Dendritic cell treated with granulocyte-macrophage colony-stimulating factor and Interleukin-4, amounts not matched to agents 40 ng/mL and 50 ng/mL, for 4 days (primary cell): ENCODE measurements at regions not wholly inside any gene's neighbourhood (a gene's known extent, or its start where the extent isn't known, plus 50 kb on each side); places are given as distances from the start of the nearest gene placed in this dataset.

Source experiments
- H3K27ac Mint-ChIP-seq: one replicate; pipeline ENCODE4 v1.8.0; 2022; ENCODE audit warnings: mild to moderate bottlenecking, mixed read lengths
- H3K27me3 Mint-ChIP-seq: one replicate; pipeline ENCODE4 v1.8.0; 2022; ENCODE audit warnings: mild to moderate bottlenecking, mixed read lengths
- H3K36me3 Mint-ChIP-seq: one replicate; pipeline ENCODE4 v1.8.0; 2022; ENCODE audit warnings: low read depth, mixed read lengths
- H3K4me1 Mint-ChIP-seq: one replicate; pipeline ENCODE4 v1.8.0; 2022; ENCODE audit warnings: low read depth, mixed read lengths
- H3K4me3 Mint-ChIP-seq: one replicate; pipeline ENCODE4 v1.8.0; 2022; ENCODE audit warnings: mild to moderate bottlenecking, moderate library complexity, mixed read lengths
- H3K9me3 Mint-ChIP-seq: one replicate; pipeline ENCODE4 v1.8.0; 2022; ENCODE audit warnings: mixed read lengths
- intact Hi-C: fragments of 100-400 bp; cut with micrococcal nuclease; formaldehyde crosslinking; loops from one replicate; pipeline ENCODE4 v1.15.0; 2022

DNA sequence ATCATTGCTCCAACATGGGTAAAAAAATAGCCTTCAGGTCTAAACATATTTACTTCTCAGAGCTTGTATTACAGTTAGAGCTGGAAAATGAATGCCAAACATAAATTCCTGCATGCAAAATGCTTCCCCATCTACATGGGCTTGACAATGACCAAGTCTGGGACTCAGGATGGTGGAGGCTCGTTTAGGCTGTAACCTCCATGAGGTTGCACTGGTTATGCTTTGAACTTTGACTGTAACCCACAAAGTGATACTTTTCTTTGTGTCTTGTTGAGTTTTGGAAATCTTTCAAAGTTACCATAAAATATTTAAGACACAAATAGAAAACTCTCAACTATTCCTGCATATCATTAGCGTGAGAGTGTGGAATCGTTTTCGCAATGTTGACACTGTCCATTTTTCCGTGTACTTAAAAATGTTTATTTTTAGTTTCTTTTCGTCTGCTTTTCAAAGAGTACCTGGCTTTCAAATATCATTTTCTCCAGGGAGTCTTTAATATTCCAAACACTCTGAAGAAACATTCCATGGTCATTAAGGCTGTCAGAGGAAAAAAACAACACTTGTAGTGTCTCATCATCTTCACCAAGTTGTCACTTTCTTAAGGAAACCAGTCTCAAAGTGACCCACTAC, 487.8 kb downstream of the ENC1 start:
- H3K4me3 Mint-ChIP-seq = no peak overlapping the region
- no peaks in the 10 kb centered on the region for H3K36me3 Mint-ChIP-seq
- intact Hi-C loops = no loop called here
- no peaks in the 10 kb centered on the region for H3K9me3 Mint-ChIP-seq
- H3K27me3 Mint-ChIP-seq = no peaks in the 10 kb centered on the region
- no peak overlapping the region for H3K27ac Mint-ChIP-seq
- peaks cover 24% of the 10 kb centered on the region for H3K4me1 Mint-ChIP-seq

DNA sequence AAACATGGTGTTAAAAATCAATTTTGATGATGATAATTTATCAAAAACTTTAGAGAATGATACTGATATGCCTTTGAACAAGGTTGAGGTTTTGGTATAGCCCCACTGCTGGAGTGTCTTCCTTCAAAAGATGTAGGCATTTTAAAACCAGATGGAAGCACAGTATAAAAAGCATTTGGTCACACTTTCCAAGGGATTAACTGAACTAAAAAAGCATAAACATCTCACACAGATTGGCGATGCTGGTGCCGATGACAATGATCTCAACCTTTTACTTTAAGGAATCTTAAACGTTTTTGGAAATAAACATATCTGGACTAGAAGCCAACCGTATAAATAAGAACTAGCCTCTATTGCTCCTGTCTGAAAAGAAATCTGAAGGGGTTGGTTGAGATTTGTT, 488.4 kb downstream of the ENC1 start:
- Mint-ChIP-seq H3K9me3 (no peaks in the 10 kb centered on the region), H3K27ac (no peak overlapping the region), H3K4me1 (peaks cover 24% of the 10 kb centered on the region), H3K36me3 (no peaks in the 10 kb centered on the region), H3K27me3 (no peaks in the 10 kb centered on the region), H3K4me3 (no peak overlapping the region)
- intact Hi-C loops = no loop called here

DNA sequence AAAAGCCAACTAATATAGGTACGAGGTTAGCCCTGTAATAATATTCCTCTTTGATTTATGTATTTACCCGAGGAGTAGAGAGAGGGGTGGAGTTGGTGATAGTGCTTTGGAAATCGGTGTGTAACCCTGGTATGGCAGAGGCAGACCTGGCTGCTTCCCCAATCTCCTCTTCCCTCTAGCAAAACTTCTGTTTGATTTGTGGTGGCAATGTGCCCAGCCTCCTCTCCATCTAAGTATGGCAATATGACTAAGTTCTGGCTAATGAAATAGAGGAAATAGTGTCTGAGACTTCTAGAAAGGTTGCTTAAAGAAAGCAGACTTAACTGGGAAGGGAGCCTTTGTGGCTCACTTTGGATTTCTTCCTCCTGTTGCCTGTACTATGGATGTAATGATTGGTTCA, 491.1 kb downstream of the ENC1 start:
- no peaks in the 10 kb centered on the region for H3K36me3 Mint-ChIP-seq
- peaks cover 24% of the 10 kb centered on the region for H3K4me1 Mint-ChIP-seq
- no peak overlapping the region for H3K4me3 Mint-ChIP-seq
- intact Hi-C loops = no loop called here
- peaks cover 6% of the 10 kb centered on the region for H3K27me3 Mint-ChIP-seq
- no peaks in the 10 kb centered on the region for H3K9me3 Mint-ChIP-seq
- no peak overlapping the region for H3K27ac Mint-ChIP-seq

DNA sequence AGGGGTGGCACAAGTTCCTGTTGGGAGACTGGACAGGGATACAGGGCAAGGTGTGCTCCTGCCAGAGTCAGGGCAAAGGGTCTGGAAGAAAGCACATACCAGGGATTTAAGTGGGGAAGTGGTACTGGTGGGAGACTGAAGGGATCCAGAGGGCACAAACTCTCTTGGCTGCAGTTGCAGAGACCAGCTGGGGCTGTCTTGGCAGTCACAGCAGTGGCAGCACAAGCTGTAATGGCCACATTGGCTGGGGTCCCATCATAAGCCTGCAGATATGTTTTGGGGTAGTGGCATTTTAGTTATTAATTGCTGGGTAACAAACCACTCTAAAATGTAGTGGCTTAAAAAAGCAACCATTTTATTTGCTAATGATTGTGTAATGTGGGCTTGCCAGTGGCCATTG, 492.2 kb downstream of the ENC1 start:
- Mint-ChIP-seq H3K4me1 (peaks cover 24% of the 10 kb centered on the region), H3K36me3 (no peaks in the 10 kb centered on the region), H3K9me3 (no peaks in the 10 kb centered on the region), H3K27me3 (peaks cover 12% of the 10 kb centered on the region), H3K27ac (no peak overlapping the region), H3K4me3 (no peak overlapping the region)
- intact Hi-C loops = no loop called here

DNA sequence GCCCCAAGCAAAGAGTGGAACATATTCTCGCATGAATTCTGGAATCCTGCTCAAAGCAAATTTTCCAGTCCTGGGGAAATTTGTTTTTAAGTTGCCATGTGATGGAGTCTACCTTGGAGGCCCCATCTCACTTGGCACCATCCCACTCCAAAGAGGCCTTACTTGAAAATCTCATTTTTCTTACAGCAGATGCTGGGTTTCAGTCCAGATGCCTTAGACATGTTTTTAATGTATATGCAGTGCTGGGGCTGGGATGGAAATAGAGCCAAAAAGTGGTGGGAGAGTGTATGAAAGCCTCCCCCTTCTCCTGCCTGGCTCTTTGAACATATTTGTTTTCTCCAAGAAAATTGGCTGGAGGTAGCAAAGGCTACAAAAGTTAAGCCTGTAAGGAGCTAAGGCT, 493.7 kb downstream of the ENC1 start:
- H3K4me1 Mint-ChIP-seq = peaks cover 24% of the 10 kb centered on the region
- intact Hi-C loops = no loop called here
- H3K36me3 Mint-ChIP-seq = no peaks in the 10 kb centered on the region
- no peak overlapping the region for H3K4me3 Mint-ChIP-seq
- no peak overlapping the region for H3K27ac Mint-ChIP-seq
- no peaks in the 10 kb centered on the region for H3K9me3 Mint-ChIP-seq
- H3K27me3 Mint-ChIP-seq = peaks cover 18% of the 10 kb centered on the region

DNA sequence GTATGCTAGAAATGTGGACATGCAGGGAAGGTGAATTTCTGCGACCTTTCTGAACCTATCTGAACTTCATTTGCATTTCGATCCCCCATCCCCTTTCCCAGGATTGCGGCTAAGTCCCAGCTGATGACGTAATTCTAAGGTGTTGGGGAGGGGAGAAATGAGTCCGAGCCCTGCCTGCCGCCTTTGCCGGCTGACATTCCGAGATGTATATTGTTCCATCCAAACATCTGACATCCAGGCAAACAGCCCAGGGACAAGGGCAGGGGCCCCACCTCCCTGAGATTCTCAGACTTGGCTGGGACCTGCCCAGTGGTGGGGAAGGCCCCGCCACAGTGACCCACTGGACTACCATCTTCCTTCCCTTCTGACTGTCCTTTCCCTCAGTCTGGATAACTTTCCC, 494.6 kb downstream of the ENC1 start:
- H3K27ac Mint-ChIP-seq = no peak overlapping the region
- peaks cover 21% of the 10 kb centered on the region for H3K27me3 Mint-ChIP-seq

DNA sequence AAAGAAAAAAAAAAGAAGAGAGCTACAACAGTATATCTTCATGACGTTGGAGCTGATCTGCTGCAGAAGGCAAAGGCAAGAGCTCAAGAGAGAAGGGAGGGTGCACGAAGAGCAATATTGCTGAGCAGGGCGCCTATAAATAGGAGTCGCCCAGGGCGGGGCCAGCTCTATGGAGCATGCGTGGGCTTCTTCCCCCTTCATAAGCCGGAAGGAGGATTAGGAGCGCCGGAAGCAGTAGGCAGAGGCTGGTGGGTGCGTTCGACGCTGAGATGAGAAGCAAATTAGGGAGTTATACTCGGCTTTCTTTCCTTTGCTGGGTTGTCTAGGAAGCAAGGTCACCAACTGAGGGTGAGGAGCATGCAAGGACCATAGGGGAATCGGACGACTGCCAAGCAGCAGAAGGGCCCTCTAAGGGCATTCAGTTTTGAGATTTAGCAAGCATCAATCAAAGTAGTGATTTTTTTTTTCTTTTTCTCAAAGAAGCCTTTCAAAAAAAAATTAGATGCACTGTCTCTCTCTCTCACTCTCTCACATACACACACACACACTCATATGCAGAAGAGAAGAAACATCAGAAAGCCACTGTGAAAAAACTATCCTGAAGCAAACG, 496.7 kb downstream of the ENC1 start:
- H3K9me3 Mint-ChIP-seq = no peaks in the 10 kb centered on the region

More for the DNA sequence above, 494.6 kb downstream of the ENC1 start:
- Mint-ChIP-seq H3K9me3 (no peaks in the 10 kb centered on the region), H3K4me3 (no peak overlapping the region), H3K36me3 (no peaks in the 10 kb centered on the region), H3K4me1 (peaks cover 24% of the 10 kb centered on the region)
- intact Hi-C loops = no loop called here

DNA sequence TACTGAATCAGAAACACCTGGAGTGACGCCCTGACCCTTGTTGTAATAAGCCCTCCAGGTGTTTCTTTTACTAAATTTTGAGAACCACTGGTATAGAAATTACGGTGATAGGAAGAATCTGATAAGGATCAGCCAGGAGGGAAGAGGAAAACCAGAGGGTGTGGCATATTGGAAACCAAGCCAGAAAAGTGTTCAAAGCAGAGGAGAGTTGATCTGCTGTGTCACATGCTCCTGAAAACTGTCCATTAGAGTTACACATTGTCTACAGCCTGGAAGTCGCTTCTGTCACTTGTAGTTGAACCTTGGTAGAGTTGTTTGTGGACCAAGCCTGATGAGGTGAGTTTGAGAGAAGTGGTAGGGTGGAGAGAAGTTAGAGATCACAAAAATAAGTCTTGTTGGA, 497.4 kb downstream of the ENC1 start:
- H3K4me3 Mint-ChIP-seq = no peak overlapping the region
- intact Hi-C loops = no loop called here
- H3K36me3 Mint-ChIP-seq = no peaks in the 10 kb centered on the region
- H3K27me3 Mint-ChIP-seq = peaks cover 24% of the 10 kb centered on the region
- no peak overlapping the region for H3K27ac Mint-ChIP-seq
- no peaks in the 10 kb centered on the region for H3K9me3 Mint-ChIP-seq
- peaks cover 2% of the 10 kb centered on the region for H3K4me1 Mint-ChIP-seq

More for the DNA sequence above, 496.7 kb downstream of the ENC1 start:
- no peak overlapping the region for H3K4me3 Mint-ChIP-seq
- H3K4me1 Mint-ChIP-seq = peaks cover 5% of the 10 kb centered on the region
- peaks cover 24% of the 10 kb centered on the region for H3K27me3 Mint-ChIP-seq
- intact Hi-C loops = no loop called here
- H3K27ac Mint-ChIP-seq = no peak overlapping the region
- no peaks in the 10 kb centered on the region for H3K36me3 Mint-ChIP-seq

DNA sequence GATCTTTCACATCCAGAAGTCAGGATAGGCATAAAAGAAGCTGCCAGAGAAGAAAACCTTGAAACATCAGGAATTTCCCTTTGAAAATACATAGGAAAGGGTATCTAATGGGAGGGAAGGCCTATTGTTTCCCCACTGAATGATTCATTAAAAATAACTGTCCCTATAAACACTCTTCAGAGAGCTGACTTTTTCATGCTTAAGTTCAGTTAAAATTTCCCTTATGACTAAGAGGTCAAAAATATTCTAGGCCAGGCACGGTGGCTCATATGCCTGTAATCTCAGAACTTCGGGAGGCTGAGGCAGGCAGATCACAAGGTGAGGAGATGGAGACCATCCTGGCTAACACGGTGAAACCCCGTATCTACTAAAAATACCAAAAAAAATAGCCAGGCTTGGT, 499.5 kb downstream of the ENC1 start:
- Mint-ChIP-seq H3K4me1 (no peaks in the 10 kb centered on the region), H3K27me3 (peaks cover 27% of the 10 kb centered on the region), H3K36me3 (no peaks in the 10 kb centered on the region), H3K9me3 (no peaks in the 10 kb centered on the region), H3K27ac (no peak overlapping the region), H3K4me3 (no peak overlapping the region)
- intact Hi-C loops = no loop called here

DNA sequence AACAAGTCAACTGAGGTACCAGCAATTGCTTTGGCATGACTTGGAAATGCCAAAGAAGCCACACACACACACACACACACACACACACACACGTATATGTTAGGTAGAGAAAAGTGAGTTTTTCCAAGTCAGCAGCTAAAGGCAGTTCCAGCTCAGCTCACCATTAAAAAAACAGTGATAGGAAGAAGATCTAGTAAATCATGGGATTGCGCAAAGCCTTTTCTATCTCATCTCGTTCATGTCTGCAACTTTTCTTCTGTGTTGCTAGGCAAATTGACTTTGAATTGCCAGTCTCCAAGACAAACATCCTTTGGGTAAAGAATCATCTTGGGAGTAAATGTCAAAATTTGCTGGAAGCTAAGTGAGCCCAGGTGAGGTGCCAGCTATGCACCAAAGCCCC, 500.1 kb downstream of the ENC1 start:
- H3K36me3 Mint-ChIP-seq = no peaks in the 10 kb centered on the region
- H3K27ac Mint-ChIP-seq = no peak overlapping the region
- no peak overlapping the region for H3K4me3 Mint-ChIP-seq
- no peaks in the 10 kb centered on the region for H3K9me3 Mint-ChIP-seq
- intact Hi-C loops = no loop called here
- H3K4me1 Mint-ChIP-seq = no peaks in the 10 kb centered on the region
- H3K27me3 Mint-ChIP-seq = peaks cover 29% of the 10 kb centered on the region

DNA sequence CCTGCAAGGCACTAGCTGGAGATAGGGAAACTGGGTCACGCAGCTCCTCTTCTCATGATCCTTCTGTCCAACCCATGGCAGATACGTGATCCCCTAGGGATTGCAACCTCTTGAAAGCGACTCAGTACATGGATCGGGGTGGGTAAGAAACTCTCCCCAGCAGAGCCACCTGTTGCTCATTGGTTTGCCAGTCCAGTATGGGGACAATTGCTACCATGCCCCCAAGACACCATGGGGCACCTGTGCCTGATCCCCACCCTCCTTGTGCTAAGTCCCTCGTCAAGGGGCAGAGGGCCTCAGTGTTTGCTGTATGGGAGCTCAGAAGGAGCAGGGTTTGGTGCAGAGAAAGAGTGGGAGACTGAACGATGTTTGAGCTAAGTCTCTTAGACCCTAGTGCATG, 500.9 kb downstream of the ENC1 start:
- Mint-ChIP-seq H3K4me3 (no peak overlapping the region), H3K9me3 (no peaks in the 10 kb centered on the region)

DNA sequence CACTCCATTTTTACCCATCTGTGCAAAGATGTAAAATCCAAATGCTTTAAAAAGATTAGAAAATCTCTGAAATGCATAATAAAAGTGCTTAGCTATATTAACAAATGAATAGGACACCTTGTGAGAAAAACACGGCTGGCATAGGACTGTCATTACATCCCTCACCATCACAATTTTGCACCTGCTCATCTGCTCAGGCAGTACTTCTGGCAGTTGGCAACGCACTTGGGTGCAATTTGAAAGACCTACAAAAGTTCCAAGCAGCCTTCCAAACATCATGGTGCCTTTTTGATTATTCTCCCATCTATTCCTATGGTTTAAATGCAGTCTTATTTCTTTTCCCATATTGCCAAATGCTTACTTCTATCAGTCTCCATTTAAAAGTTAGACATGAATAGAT, 501.8 kb downstream of the ENC1 start:
- Mint-ChIP-seq H3K36me3 (no peaks in the 10 kb centered on the region), H3K27me3 (peaks cover 17% of the 10 kb centered on the region), H3K4me1 (no peaks in the 10 kb centered on the region), H3K9me3 (no peaks in the 10 kb centered on the region), H3K4me3 (no peak overlapping the region), H3K27ac (no peak overlapping the region)
- intact Hi-C loops = no loop called here

More for the DNA sequence above, 500.9 kb downstream of the ENC1 start:
- Mint-ChIP-seq H3K27ac (no peak overlapping the region), H3K27me3 (peaks cover 24% of the 10 kb centered on the region), H3K4me1 (no peaks in the 10 kb centered on the region), H3K36me3 (no peaks in the 10 kb centered on the region)
- intact Hi-C loops = no loop called here

DNA sequence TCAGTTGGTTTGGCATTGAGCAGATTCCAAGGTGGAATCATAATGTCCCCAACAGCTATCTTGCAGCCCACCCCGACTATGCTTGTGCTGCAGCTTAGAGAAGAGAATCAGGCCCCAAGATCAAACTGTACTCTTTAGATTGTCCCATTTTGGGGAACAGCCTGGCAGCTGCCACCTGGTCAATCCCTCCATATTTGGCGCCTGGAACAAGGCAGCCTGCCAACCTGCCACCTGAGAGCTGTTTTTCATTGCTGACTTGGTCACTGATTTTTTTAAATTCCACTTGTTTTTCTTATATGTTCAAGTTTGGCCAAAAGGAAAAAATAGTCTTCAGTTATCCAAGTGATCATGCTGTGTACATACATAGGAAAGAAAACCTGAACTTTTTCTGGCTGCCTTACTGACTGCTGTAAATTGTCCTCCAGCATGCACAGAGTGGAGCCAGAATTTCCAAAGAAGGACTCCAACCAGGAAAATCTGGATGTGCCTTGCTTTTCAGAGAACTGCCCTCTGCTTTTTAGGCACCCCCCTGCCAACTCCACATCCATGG, 504.2 kb downstream of the ENC1 start:
- H3K4me1 Mint-ChIP-seq = no peaks in the 10 kb centered on the region
- intact Hi-C loops = no loop called here
- H3K9me3 Mint-ChIP-seq = no peaks in the 10 kb centered on the region
- H3K27ac Mint-ChIP-seq = no peak overlapping the region
- H3K36me3 Mint-ChIP-seq = no peaks in the 10 kb centered on the region
- no peak overlapping the region for H3K4me3 Mint-ChIP-seq
- peaks cover 11% of the 10 kb centered on the region for H3K27me3 Mint-ChIP-seq

DNA sequence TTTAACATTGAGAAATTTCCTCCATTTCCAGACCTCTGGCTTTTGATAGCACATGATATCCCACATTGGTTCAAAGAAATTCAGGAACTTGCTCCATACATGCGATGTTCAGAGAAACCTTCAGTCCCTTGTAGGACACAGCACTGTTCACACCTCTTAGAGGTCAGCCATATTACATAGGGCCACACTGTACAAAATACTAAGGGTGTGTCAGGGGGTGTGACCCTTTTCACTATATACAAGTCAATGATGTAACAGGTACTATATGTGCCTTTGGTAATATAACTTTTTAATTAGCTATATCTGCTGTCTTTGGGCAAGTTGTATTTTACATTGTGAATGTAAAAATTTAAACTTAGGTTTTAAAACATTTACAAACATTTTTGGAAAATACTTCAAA, 505.5 kb downstream of the ENC1 start:
- Mint-ChIP-seq H3K27ac (no peak overlapping the region), H3K36me3 (no peaks in the 10 kb centered on the region), H3K27me3 (peaks cover 13% of the 10 kb centered on the region), H3K4me1 (no peaks in the 10 kb centered on the region), H3K9me3 (no peaks in the 10 kb centered on the region), H3K4me3 (no peak overlapping the region)
- intact Hi-C loops = no loop called here

DNA sequence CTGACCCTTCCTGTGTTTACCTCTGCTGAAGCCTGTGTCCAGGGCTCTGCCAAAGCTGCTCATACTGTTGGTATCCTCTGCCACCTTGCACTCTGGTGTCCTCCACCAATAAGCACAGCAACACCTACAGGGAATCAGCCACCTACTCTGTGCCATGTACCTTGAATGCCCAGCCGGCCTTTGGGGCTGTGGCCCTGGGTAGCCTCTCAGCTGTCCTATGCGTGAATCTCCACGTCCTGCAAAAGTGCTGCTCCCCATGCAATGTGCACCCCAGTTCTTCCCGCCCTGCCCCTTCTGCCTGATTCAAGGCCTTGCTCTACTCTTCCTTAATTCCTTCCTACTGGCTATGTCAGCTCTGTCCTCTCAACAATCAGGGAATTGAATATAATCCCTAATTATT, 506.5 kb downstream of the ARHGEF28 start:
- intact Hi-C loops = no loop called here
- Mint-ChIP-seq H3K36me3 (no peaks in the 10 kb centered on the region), H3K9me3 (no peaks in the 10 kb centered on the region), H3K4me1 (peaks cover 7% of the 10 kb centered on the region), H3K4me3 (no peak overlapping the region), H3K27ac (no peak overlapping the region), H3K27me3 (peaks cover 15% of the 10 kb centered on the region)
